GM12891 (cell line): ENCODE measurements at regions not wholly inside any gene's neighbourhood (a gene's known extent, or its start where the extent isn't known, plus 50 kb on each side); places are given as distances from the start of the nearest gene placed in this dataset.

Experiments
- DNase-seq: peaks from one replicate; pipeline ENCODE4 v3.0.0; 2011; ENCODE audit warnings: low spot score; ENCODE audit not compliant: insufficient read length
- FAIRE-seq: peaks from 2 replicates; lab custom pipeline; 2011; peaks lifted over from hg19 to GRCh38; lab: Jason Lieb, UNC
- PAX5 ChIP-seq: IDR thresholded peaks from 2 replicates; pipeline ENCODE4 v1.6.1; 2011; ENCODE audit warnings: low read length, moderate library complexity, mild to moderate bottlenecking; ENCODE audit not compliant: insufficient read depth, severe bottlenecking
- POLR2A ChIP-seq: IDR thresholded peaks from 2 replicates; pipeline ENCODE4 v1.6.1; 2011; ENCODE audit warnings: low read depth, low read length, control low read depth
- POLR2AphosphoS5 ChIP-seq: IDR thresholded peaks from 2 replicates; pipeline ENCODE4 v1.6.1; 2011; ENCODE audit warnings: low read depth, low read length, control low read depth
- POU2F2 ChIP-seq: IDR thresholded peaks from 2 replicates; pipeline ENCODE4 v1.6.1; 2011; ENCODE audit warnings: low read depth, mild to moderate bottlenecking, control low read depth, low read length, moderate library complexity
- SPI1 ChIP-seq: IDR thresholded peaks from 2 replicates; pipeline ENCODE4 v1.6.1; 2011; ENCODE audit warnings: low read depth, low read length, control low read depth
- TAF1 ChIP-seq: IDR thresholded peaks from 2 replicates; pipeline ENCODE4 v1.6.1; 2011; ENCODE audit warnings: low read depth, low read length, control low read depth

GRCh38 chr5:120778491-120779484 is 314.7 kb downstream of the PRR16 start:
- no peak for DNase-seq
- TF ChIP-seq POLR2A (no peak), POLR2AphosphoS5 (no peak), TAF1 (no peak), POU2F2 (no peak), SPI1 (no peak), PAX5 (no peak)
- no peak for FAIRE-seq

GRCh38 chr5:120779674-120780073 is 315.6 kb downstream of the PRR16 start:
- FAIRE-seq, result no peak
- DNase-seq, result no peak
- TF ChIP-seq POU2F2 (no peak), POLR2AphosphoS5 (no peak), POLR2A (no peak), PAX5 (no peak), SPI1 (no peak), TAF1 (no peak)

GRCh38 chr5:120788481-120788880 is 324.4 kb downstream of the PRR16 start:
- no peak for DNase-seq
- no peak for FAIRE-seq
- TF ChIP-seq TAF1, result no peak
- no peak for TF ChIP-seq PAX5
- no peak for TF ChIP-seq POU2F2
- no peak for TF ChIP-seq POLR2AphosphoS5
- no peak for TF ChIP-seq POLR2A
- no peak for TF ChIP-seq SPI1

GRCh38 chr5:120789918-120790317 is 325.8 kb downstream of the PRR16 start:
- no peak for TF ChIP-seq POU2F2
- TF ChIP-seq POLR2A, result no peak
- no peak for TF ChIP-seq TAF1
- no peak for TF ChIP-seq POLR2AphosphoS5
- TF ChIP-seq SPI1, result no peak
- no peak for TF ChIP-seq PAX5
- FAIRE-seq (no peak), DNase-seq (no peak)

- DNase-seq, result no peak
- no peak for TF ChIP-seq POLR2AphosphoS5
- TF ChIP-seq SPI1, result no peak
- TF ChIP-seq POLR2A, result no peak
- TF ChIP-seq TAF1, result no peak
- no peak for TF ChIP-seq PAX5
- no peak for TF ChIP-seq POU2F2
- FAIRE-seq, result no peak
These were observed 326.2 kb downstream of the PRR16 start for GRCh38 chr5:120790339-120790738.

GRCh38 chr5:120792477-120792876 is 328.4 kb downstream of the PRR16 start:
- FAIRE-seq (no peak), DNase-seq (no peak)
- TF ChIP-seq TAF1 (no peak), PAX5 (no peak), POLR2AphosphoS5 (no peak), SPI1 (no peak), POLR2A (no peak), POU2F2 (no peak)

GRCh38 chr5:120794121-120794520 is 330.0 kb downstream of the PRR16 start:
- FAIRE-seq (no peak), DNase-seq (no peak)
- no peak for TF ChIP-seq TAF1
- no peak for TF ChIP-seq POLR2A
- TF ChIP-seq POLR2AphosphoS5, result no peak
- no peak for TF ChIP-seq SPI1
- no peak for TF ChIP-seq PAX5
- TF ChIP-seq POU2F2, result no peak

GRCh38 chr5:120803282-120803681 is 339.2 kb downstream of the PRR16 start:
- no peak for FAIRE-seq
- DNase-seq, result no peak
- no peak for TF ChIP-seq POU2F2
- no peak for TF ChIP-seq TAF1
- no peak for TF ChIP-seq POLR2AphosphoS5
- TF ChIP-seq PAX5, result no peak
- TF ChIP-seq POLR2A, result no peak

- FAIRE-seq (no peak), DNase-seq (no peak)
- no peak for TF ChIP-seq SPI1
- TF ChIP-seq TAF1, result no peak
- no peak for TF ChIP-seq POLR2AphosphoS5
- TF ChIP-seq POU2F2, result no peak
- no peak for TF ChIP-seq POLR2A
- TF ChIP-seq PAX5, result no peak
These were observed 341.0 kb downstream of the PRR16 start for GRCh38 chr5:120805131-120805530.
